ENCODE measurements at regions not wholly inside any gene's neighbourhood (a gene's known extent, or its start where the extent isn't known, plus 50 kb on each side); places are given as distances from the start of the nearest gene placed in this dataset.

DNA sequence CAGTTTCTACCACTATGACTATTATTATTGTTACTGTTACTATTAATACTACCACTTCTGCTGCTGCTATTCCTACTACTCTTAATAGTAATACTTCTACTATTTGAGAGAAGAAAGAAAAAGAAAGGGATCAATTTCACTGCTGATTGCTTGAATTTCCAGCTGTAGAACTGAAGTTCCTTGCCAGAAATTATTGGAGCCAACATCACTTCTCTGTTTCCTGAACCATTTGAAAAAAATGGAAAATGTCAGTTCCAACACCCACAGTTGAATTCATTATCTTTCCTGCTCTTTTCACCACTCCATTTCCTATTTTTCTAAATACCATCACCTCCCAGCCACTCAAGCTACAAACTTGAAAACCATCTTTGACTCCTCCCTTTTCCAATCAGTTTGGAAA lies 54.1 kb upstream of the PIK3C2G start:
- no peak for DNase-seq

DNA sequence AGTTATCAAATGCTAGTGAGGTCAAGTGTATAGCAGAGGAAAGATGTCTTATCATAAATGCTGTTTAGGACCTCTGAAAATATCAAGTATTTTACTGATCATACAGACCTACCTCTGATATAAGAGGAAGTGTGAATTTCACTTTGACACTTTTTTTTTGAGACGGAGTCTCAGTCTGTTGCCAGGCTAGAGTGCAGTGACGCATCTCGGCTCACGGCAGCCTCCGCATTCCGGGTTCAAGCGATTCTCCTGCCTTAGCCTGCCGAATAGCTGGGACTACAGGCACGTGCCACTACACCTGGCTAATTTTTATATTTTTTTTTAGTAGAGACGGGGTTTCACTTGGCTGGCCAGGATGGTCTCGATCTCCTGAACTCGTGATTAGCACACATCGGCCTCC lies 55.1 kb upstream of the PIK3C2G start:
- DNase-seq: no peak

DNA sequence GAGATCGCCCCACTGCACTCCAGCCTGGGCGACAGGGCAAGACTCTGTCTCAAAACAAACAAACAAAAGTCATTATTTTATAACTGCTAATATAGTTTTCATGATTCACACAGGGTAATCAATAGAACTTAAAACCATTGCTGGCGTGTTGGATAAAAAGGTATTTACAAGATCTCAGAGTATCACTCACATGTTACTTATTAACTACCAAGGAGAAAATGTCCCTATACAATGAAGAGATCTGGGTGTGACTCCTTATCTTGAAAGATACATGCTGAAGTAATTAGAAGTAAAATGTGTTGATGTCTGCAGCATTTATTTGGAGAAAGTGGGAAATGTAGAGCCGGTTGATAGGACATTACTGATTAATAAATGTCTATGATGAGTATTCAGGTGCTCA lies 57.3 kb upstream of the PIK3C2G start:
- DNase-seq: no peak

DNA sequence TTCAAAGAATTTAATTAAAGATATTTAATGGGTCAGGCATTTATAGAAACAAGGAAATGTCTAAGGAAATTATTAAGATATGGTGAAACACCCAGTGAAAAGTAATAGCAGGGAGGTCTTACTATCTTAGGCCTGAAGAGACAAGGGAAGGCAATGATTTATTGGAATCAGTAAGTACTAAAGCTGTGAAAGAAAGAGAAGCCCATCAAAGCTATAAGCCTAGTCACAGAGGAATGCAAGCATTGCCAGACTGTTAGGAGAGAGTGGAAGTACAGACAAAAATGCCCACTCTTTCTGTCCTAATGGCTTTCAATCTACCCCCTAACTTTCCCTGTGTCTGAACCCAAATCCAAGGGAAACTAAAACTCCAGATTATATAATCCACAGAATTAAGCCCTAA lies 69.2 kb upstream of the PIK3C2G start:
- no peak for DNase-seq

DNA sequence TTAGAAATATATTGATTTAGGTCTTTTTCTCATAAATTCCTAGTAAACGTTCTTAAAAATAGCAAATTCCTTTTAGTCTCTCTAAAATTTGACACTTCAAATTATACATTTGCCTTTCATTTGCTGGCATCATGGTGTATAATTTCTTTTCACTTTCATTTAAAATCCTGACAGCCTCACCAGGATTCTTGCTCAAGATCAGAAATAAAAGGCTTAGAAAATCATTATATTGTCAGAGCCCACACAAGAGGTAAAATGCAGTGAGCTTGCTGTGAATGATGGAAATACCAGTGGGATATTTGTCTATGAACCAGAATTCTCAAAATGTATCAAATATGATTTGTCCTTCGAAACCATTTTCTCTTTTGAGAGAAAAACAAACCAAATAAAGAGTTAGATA lies 78.2 kb upstream of the PIK3C2G start:
- no peak for DNase-seq

DNA sequence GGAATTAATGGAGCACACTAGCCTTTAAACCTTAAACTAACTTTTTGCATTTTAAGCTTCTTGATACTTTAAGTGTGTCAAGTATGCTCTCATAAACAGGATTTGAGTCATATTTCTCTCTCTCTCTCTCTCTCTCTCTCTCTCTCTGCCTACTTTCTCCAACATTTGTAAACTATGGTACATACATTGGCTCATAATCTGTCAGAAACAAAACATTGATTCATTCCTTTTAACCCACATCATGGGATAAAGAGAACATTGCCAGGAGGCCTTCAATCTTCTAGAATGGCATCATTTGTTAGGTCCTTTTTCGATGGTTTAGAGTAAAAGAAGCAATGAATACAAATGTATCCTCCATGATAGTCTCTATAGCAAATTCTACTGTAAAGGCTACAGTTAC lies 81.6 kb upstream of the RERGL start:
- no peak for DNase-seq

DNA sequence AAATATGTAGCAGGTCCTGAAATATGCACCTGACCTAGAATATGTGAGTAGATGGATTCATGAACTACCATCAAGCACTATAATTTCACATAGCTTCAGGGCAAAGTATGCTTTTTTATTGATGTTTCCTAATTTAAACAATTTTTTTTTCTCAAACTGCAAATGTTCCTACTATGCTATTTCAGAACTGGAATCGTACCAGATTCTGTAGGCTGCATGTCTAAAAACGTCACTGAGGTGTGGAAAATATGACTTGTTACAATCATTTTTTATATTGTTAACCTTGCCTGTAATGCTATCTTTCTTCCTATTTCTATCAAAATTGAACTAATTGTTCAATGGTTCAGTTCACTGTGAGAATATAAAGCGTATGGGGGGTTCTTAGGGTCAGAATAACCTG lies 78.0 kb upstream of the RERGL start:
- no peak for DNase-seq

DNA sequence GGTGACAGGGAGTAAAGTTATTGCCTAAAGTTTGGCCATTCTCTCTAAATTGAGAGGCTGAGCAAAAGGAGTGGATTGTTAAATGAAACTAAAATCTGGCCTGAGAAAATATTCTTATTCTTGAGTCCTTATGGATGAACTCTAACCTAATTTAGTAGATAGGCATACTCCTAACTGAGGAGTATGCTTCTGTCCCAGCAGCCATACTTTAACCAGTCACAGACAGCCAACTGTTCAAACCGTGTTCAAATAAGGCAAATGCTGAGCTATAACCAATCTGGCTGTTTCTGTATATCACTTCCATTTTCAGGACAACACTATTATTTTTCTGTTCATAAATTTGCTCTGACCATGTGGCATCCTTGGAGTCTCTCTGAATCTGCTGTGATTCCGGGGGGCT lies 75.9 kb upstream of the RERGL start:
- DNase-seq: no peak

DNA sequence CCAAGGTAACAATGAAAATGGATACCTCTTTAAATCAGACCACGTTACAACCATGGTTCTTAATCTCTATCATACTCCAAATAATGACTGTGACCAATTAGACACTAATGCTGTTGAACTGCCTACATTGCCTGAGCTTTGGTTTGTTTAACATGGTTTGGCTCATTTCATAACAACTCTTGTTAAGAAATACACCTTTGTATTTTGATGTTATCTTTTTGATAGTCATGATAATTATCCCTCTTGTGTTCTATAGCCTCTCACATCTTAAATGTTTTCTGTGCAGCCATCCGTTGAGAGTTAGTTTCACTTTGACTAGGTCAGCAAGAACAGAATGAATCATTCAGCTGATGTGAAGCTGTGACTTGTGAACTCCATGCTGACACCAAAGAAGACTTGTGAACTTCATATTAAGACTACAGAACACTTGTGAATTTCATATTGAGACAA lies 75.5 kb upstream of the RERGL start:
- peak; percentile 29 for DNase-seq

DNA sequence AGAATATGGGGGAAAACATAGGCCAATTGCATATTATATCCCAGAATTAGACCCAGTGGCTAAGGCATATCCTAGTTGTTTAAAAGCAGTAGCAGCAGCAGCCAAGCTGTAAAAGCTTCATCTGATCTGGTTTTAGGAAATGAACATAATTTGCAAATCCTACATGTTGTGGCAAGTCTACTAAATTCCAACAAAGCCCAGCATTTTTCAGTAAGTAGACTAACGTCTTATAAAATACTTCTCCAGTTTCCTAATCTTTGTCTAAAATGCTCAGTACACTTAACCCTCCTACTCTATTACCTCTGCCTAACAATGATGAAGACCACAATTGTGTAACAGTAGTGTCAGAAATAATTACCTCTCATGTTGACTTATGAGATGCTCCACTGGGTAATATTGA lies 70.9 kb upstream of the RERGL start:
- no peak for DNase-seq

DNA sequence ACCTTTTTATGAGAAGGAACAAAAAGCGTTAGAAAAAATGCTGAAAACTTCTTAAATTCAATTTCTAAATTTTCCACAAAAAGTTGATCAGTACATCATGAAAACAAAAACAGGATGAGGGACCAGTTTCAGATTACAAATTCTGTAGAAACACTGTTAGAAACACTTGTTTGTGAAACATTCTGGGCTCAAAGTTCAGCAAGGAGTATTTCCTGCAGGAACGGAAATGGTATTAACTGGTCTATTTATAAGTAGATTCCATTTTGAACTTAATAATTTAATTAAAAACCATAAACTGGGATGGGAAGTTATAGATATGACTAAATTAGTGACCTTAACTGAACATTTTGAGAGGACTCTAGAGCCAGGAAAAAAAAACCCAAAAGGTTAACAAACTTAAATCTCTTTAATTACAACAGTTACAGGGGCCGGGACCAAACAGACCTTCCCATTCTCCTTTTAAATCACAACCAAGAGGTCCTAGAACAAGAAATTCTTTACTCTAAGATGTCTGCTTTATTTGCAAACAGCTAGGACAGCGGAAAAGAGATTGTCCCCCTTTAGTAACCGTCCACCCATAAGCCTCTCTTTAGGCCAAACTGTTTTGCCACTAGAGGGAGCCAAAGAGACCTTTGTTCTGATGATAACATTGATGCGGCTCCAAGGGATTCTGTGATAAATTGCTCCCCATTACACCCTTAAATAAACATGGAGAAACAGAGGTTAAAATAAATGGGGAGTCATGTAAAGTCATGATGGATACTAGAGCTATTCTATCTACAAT lies 69.0 kb upstream of the RERGL start:
- DNase-seq: peak; percentile 45

DNA sequence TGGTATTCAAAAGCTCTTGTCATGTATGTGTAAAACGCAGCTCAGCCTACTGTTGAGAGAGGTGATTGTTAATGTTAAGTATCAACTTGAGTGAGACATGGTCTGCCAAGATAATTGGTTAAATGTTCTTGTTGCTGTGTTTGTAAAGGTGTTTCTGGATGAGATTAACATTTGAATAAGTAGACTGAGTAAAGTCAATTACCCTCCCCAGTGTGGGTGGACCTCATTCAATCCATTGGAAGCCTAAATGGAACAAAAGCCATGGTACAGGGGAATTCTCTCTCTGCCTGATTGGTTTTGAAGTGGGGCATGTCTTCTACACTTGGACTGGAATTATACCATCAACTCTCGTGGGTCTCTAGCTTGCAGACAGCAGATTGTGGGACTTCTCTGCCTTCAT lies 63.8 kb upstream of the RERGL start:
- DNase-seq: no peak

DNA sequence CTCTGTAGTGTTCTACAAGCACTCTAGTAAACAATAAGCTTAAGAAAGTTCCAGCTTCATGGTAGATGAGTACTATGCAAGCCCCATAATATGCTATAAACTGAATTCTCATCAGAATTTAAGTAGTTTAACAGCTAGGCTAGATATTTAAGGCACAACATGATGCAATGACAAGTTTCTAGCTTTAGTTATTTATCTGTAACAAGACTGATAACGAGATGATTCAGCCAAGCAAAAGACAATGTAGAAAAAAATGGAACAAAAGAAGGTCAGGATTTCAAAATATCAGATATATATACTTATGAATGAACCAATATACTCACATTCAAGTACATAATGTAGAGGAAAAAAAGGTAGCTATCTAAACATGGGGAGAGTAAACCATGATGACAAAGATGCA lies 61.0 kb upstream of the RERGL start:
- no peak for DNase-seq

DNA sequence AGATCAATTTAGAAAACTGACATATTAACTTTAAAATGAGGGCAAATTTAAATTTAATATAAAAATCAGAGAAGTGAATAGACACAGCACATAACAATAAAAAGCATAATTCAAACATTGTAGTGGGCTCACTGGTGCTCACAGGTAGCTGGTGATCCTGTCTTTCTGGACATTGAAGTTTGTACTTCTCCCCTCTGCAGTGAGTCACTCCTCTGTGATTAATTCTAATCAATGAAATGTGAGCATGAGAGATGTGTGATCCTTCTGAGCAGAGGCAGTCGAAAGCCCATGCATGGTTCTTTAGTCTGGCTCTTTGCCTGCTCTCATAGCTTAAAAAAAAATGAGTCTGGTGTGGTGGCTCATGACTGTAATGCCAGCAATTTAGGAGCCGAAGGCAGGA lies 59.0 kb upstream of the RERGL start:
- DNase-seq: no peak

DNA sequence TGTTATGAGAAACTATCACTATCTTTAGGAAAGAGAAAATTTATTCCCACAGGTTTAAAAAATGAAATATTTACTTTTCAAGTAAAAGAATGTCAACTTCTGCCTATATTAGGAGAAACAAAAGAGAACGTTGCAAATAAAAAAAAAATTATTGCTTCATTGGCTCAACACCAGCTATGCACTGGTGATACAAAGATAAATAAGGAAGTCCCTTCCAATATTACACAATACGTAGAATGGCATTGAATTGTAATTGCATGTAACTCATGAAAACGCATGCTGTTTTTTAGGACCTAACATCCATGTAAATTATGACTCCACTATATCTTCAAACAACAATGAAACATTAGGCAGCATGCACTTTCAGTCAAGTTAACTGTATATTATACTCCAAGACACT lies 56.4 kb upstream of the RERGL start:
- DNase-seq: peak; percentile 6

DNA sequence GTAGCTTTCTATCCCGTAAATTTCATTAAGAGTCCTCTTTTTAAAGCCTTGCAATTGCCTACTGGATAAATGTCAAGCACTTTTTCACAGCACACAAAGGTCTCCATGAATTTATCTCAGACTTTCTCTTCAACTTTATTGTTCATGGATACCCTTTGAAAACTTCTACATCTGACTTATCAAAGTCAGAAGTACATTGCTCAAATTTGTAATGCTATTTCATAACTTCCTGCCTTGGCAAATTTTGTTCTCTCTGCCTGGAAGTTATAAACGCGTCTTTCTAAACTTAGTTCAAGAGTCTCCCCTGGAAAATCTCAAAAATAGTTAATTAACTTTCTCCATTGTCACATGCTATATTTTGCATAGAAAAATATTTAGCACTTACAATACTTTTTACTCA lies 55.9 kb upstream of the RERGL start:
- DNase-seq: no peak

DNA sequence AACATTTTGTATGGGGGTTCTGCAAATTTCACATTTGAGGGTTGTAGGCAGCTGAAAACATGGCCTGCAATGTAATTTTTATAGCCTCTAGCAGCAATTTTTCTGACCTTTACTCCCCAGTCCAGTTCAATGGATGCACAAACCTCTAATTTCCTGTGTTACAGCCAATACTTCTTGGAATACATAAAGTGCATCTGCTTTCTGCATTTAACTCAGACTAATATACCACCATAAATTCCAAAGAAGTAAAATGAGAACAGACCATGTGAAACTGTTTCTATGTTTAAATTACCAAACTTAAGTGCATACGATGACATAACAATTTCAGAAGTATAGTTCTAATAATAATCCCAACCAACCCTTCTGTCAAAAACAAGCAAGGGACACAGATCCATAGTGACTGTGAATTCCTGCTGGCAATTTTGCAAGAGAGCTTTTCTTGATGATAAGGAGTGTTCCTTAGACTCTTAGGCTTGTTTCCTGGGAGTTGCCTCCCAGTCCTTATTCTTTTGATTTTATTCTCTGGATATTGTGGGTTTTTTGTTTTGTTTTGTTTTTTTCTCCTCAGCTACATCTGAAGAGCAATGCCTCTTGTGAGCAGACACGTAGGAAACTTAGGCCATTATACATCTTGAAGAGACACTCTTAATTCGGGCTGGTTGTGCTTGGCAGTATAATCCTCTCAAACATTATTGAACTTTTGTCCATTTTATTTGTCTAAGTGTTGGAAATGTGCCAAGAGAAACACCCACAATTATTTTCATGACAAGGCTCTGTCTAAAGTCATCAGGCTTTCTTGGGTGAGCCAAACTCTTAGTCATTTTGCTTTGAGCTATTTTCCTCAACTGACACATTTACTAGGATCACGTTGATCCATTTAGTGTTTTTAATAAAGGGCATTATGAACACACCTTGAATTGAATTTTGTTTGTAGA lies 51.3 kb upstream of the RERGL start:
- DNase-seq: no peak

DNA sequence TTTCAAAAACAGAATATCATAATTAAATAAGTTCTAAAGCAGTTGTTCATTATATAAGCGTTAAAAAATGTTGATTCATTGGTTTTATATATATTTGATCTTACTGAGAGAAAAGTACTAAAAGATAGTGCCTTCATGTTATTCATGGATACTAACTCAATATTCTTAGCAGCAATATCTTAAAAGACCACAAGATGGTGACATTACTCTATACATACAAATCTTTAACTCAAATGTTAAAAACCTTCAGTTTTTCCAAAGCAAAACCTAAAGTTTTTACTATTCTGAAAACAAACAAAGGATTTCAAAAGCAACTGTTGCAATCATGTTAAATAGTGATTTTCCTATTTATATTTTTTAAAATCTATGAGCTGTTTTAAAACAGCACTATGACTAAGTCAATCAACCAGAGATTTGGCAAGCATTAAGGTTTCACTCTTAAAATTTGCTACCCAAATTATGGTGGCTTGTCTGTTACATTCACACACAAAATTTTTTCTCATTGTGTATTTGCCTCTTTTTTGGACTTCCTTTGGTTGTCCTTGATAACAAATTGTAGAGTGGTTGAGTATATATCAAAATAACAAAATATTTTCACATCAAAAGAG lies 50.1 kb upstream of the RERGL start:
- peak; percentile 5 for DNase-seq
